HepG2 (cell line): ENCODE measurements at regions not wholly inside any gene's neighbourhood (a gene's known extent, or its start where the extent isn't known, plus 50 kb on each side); places are given as distances from the start of the nearest gene placed in this dataset.

Experiments
- ELF4 ChIP-seq: sonication (generic); formaldehyde crosslinking; IDR thresholded peaks from 2 replicates; pipeline ENCODE4 v1.5.0; 2020; ENCODE audit warnings: missing genetic modification reagents, mild to moderate bottlenecking, moderate library complexity, borderline replicate concordance
- HHEX ChIP-seq: IDR thresholded peaks from 2 replicates; pipeline ENCODE4 v1.6.1; 2016; ENCODE audit warnings: control low read depth
- JUN ChIP-seq: sonication (generic); formaldehyde crosslinking; IDR thresholded peaks from 2 replicates; pipeline ENCODE4 v1.4.0; 2020; ENCODE audit warnings: mild to moderate bottlenecking, missing genetic modification reagents
- KDM1A ChIP-seq: IDR thresholded peaks from 2 replicates; pipeline ENCODE4 v1.6.1; 2016; ENCODE audit warnings: missing compliant biosample characterization
- KLF16 ChIP-seq, 2 experiments: sonication (generic) in 1 of 2; formaldehyde crosslinking in 1 of 2; IDR thresholded peaks; 2 replicates each; pipeline versions ENCODE4 v1.6.1 to v1.8.0; 2016 to 2023; ENCODE audit warnings: missing genetic modification reagents in 2 of 2, missing compliant biosample characterization in 1 of 2
- MAZ ChIP-seq, 2 experiments: sonication (generic) in 1 of 2; formaldehyde crosslinking in 1 of 2; IDR thresholded peaks; 2 replicates each; pipeline versions ENCODE4 v1.5.0 to v1.6.1; 2012 to 2020; ENCODE audit warnings: low read depth in 2 of 2, mild to moderate bottlenecking in 2 of 2, borderline replicate concordance in 1 of 2, improper control_type of control experiment in 1 of 2, low read length in 1 of 2, missing genetic modification reagents in 1 of 2, moderate library complexity in 1 of 2
- RCOR2 ChIP-seq: IDR thresholded peaks from 2 replicates; pipeline ENCODE4 v1.6.1; 2016; ENCODE audit warnings: missing biosample characterization, missing genetic modification reagents
- SIN3A ChIP-seq: IDR thresholded peaks from 2 replicates; pipeline ENCODE4 v1.6.1; 2011; ENCODE audit warnings: low read depth, mild to moderate bottlenecking, control low read depth, low read length, borderline replicate concordance
- ZFP90 ChIP-seq: sonication (generic); formaldehyde crosslinking; IDR thresholded peaks from 2 replicates; pipeline ENCODE4 v1.8.0; 2022; ENCODE audit warnings: missing genetic modification reagents, mild to moderate bottlenecking, inconsistent platforms, borderline replicate concordance
- ZNF430 ChIP-seq: sonication (generic); formaldehyde crosslinking; IDR thresholded peaks from 2 replicates; pipeline ENCODE4 v1.9.0; 2021; ENCODE audit warnings: mild to moderate bottlenecking, missing genetic modification reagents
- ZNF709 ChIP-seq: sonication (generic); formaldehyde crosslinking; IDR thresholded peaks from 2 replicates; pipeline ENCODE4 v1.5.0; 2020; ENCODE audit warnings: mild to moderate bottlenecking, missing genetic modification reagents
- TF ChIP-seq, protein P1 (sequence below), 2 experiments: IDR thresholded peaks; 2 replicates each; pipeline ENCODE4 v1.6.1; 2011 to 2012; ENCODE audit warnings: low read length in 2 of 2, borderline replicate concordance in 1 of 2, low read depth in 1 of 2, mild to moderate bottlenecking in 1 of 2, moderate library complexity in 1 of 2
- TF ChIP-seq, protein P2 (sequence below): sonication (generic); formaldehyde crosslinking; IDR thresholded peaks from 2 replicates; pipeline ENCODE4 v1.4.0; 2020; ENCODE audit warnings: missing genetic modification reagents
- TF ChIP-seq, protein P3 (sequence below): sonication (generic); formaldehyde crosslinking; IDR thresholded peaks from 2 replicates; pipeline ENCODE4; 2020; ENCODE audit warnings: missing genetic modification reagents, mild to moderate bottlenecking, borderline replicate concordance
- TF ChIP-seq, protein P4 (sequence below): sonication (generic); formaldehyde crosslinking; IDR thresholded peaks from 2 replicates; pipeline ENCODE4 v1.4.0; 2020; ENCODE audit warnings: missing genetic modification reagents

DNA sequence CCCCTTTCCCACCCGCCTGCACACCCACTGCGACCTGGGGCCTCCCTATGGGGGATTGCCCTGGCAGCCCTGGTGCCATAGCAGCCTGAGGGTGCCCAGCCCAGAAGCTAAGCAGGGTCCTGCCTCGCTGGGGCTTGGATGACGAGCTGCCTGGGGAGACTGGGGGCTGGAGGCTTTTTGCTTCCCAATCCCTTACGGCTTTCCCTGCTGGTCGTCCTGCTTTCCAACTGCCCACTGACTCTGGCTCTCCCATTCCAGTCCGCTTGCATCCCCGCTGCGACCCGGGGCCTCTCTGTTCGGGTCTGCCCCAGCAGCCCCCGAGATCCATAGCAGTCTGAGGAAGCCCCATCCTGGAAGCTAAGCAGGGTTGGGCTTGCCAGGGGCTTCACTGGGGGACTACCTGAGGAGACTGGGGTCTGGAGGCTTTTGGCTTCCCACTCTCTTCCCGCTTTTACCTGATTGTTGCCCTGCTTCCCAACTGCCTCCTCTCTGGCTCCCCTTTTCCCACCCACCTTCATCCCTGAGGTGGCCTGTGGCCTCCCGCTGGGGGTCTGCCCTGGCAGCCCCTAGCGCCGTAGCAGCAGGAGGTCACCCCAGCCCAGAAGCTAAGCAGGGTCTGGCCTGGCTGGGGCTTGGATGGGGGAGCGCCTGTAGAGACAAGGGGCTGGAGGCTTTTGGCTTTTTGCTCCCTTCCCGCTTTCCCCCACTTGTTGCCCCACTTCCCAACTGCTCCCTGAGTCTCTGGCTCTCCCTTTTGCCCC is 2292.8 kb downstream of the TP53TG3F start (continued):
- TF ChIP-seq ZNF709 (no peak), MAZ (IDR thresholded peaks at IDR 0.05; ENCODE audit: borderline replicate concordance, low read depth, low read length) (no peak), MAZ (CRISPR knock-in tag; IDR thresholded peaks at IDR 0.05; ENCODE audit: low read depth) (no peak), ZFP90 (CRISPR knock-in tag) (no peak), SIN3A (no peak), KLF16 (CRISPR knock-in tag; IDR thresholded peaks at IDR 0.05) (no peak), ELF4 (CRISPR knock-in tag) (no peak), HHEX (CRISPR knock-in tag) (no peak), ZNF430 (no peak), JUN (no peak), KDM1A (CRISPR knock-in tag) (no peak), RCOR2 (no peak)
- TF ChIP-seq, protein P1, sequence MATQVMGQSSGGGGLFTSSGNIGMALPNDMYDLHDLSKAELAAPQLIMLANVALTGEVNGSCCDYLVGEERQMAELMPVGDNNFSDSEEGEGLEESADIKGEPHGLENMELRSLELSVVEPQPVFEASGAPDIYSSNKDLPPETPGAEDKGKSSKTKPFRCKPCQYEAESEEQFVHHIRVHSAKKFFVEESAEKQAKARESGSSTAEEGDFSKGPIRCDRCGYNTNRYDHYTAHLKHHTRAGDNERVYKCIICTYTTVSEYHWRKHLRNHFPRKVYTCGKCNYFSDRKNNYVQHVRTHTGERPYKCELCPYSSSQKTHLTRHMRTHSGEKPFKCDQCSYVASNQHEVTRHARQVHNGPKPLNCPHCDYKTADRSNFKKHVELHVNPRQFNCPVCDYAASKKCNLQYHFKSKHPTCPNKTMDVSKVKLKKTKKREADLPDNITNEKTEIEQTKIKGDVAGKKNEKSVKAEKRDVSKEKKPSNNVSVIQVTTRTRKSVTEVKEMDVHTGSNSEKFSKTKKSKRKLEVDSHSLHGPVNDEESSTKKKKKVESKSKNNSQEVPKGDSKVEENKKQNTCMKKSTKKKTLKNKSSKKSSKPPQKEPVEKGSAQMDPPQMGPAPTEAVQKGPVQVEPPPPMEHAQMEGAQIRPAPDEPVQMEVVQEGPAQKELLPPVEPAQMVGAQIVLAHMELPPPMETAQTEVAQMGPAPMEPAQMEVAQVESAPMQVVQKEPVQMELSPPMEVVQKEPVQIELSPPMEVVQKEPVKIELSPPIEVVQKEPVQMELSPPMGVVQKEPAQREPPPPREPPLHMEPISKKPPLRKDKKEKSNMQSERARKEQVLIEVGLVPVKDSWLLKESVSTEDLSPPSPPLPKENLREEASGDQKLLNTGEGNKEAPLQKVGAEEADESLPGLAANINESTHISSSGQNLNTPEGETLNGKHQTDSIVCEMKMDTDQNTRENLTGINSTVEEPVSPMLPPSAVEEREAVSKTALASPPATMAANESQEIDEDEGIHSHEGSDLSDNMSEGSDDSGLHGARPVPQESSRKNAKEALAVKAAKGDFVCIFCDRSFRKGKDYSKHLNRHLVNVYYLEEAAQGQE (IDR thresholded peaks at IDR 0.05; ENCODE audit: borderline replicate concordance in 1 of 2, low read depth in 1 of 2, low read length in 2 of 2): no peak
- TF ChIP-seq, protein P2, sequence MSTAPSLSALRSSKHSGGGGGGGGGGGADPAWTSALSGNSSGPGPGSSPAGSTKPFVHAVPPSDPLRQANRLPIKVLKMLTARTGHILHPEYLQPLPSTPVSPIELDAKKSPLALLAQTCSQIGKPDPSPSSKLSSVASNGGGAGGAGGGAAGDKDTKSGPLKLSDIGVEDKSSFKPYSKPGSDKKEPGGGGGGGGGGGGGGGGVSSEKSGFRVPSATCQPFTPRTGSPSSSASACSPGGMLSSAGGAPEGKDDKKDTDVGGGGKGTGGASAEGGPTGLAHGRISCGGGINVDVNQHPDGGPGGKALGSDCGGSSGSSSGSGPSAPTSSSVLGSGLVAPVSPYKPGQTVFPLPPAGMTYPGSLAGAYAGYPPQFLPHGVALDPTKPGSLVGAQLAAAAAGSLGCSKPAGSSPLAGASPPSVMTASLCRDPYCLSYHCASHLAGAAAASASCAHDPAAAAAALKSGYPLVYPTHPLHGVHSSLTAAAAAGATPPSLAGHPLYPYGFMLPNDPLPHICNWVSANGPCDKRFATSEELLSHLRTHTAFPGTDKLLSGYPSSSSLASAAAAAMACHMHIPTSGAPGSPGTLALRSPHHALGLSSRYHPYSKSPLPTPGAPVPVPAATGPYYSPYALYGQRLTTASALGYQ: no peak
- TF ChIP-seq, protein P3, sequence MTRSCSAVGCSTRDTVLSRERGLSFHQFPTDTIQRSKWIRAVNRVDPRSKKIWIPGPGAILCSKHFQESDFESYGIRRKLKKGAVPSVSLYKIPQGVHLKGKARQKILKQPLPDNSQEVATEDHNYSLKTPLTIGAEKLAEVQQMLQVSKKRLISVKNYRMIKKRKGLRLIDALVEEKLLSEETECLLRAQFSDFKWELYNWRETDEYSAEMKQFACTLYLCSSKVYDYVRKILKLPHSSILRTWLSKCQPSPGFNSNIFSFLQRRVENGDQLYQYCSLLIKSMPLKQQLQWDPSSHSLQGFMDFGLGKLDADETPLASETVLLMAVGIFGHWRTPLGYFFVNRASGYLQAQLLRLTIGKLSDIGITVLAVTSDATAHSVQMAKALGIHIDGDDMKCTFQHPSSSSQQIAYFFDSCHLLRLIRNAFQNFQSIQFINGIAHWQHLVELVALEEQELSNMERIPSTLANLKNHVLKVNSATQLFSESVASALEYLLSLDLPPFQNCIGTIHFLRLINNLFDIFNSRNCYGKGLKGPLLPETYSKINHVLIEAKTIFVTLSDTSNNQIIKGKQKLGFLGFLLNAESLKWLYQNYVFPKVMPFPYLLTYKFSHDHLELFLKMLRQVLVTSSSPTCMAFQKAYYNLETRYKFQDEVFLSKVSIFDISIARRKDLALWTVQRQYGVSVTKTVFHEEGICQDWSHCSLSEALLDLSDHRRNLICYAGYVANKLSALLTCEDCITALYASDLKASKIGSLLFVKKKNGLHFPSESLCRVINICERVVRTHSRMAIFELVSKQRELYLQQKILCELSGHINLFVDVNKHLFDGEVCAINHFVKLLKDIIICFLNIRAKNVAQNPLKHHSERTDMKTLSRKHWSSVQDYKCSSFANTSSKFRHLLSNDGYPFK (CRISPR knock-in tag): no peak
- TF ChIP-seq, protein P4, sequence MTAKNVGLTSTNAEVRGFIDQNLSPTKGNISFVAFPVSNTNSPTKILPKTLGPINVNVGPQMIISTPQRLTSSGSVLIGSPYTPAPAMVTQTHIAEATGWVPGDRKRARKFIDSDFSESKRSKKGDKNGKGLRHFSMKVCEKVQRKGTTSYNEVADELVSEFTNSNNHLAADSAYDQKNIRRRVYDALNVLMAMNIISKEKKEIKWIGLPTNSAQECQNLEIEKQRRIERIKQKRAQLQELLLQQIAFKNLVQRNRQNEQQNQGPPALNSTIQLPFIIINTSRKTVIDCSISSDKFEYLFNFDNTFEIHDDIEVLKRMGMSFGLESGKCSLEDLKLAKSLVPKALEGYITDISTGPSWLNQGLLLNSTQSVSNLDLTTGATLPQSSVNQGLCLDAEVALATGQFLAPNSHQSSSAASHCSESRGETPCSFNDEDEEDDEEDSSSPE (CRISPR knock-in tag): no peak
- TF ChIP-seq, all 625 proteins: peak for 0
